GM21717 (cell line): ENCODE measurements at regions not wholly inside any gene's neighbourhood (a gene's known extent, or its start where the extent isn't known, plus 50 kb on each side); places are given as distances from the start of the nearest gene placed in this dataset.

Experiments
- ATAC-seq: cut with Tn5 transposase; IDR thresholded peaks from one replicate; pipeline ENCODE4 v1.9.1; 2021; ENCODE audit warnings: mild to moderate bottlenecking, moderate library complexity; ENCODE audit not compliant: unreplicated experiment

DNA sequence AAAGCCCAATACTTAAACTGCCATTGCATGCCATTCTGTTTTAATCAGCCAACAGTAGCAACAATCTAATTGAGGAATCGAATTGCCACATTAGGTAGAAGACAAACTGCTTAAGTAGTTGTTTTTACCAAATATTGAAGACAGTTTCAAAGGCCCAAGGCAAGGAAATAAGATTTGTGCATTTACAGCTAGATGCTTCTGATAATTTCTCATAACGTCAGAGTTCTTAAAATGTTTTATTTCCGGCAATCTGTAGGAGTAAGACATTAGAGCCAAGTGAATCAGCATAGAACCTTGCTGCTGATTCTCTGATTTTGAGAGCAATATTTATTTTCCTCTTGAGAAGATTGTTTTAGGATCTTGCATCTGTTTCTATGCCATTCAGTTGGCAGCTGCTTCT lies 174.3 kb downstream of the RBM43 start:
- ATAC-seq, result no peak

DNA sequence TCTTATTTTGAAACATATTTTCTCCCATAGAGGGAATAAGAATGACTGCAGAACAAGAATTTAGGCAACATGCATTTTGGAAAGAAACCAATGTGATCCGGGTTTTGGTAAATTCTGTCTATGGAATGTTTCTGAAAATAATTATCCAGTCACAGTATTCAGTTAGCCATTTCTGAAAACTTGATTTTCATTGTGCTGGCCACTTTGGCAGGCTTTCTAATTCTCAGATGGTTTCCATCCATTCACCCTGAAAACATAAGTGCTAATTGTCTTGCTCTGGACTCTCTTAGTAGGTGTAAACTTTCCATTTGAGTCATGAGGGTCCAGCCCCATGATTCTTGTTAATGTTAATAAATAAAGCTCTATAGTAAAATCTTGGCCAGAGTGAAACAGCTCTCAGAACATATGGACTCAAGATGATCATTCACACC lies 176.5 kb downstream of the RBM43 start:
- no peak for ATAC-seq

DNA sequence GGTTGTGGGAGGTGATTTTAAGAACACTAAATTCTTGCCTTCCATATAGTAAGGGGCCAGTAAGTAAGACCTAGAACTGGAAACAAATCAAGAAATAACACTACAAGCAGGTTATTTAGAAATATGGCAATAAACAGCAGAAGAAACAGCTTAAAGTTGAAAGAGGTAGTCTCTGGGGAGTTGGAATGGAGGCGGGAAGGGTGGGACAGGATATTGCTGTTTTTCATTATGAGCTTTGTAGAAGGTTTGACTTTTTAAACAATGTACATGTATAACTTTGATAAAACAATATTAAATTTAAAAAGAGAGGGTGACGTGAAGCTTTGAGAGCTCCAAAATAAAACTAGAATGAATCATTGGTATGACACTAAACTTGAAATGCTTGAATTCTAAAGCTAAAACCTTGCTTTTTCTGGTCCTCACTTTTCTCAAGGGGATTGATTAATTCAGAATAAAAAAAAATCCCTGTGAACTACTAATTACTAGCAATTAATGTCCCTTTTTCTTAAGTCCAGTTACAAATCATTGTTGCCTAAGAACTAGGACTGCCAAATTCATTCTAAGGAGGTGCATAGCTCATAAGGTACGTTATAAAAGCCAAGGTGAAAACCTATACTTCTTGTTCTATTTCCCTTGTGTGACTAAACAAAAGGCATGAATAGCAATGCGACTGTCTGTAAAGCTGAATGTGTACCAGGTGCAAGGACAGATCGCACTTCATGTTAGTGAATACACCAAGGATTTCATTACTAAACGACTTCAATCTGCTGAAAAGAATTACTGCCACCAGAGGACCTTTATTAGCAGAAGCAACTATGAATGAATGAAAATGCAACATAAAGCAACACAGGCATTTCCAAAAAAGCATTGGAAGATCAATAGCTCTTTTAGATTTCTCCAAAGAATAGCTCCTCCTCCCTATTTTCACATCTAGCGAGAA lies 177.5 kb downstream of the RBM43 start:
- no peak for ATAC-seq

DNA sequence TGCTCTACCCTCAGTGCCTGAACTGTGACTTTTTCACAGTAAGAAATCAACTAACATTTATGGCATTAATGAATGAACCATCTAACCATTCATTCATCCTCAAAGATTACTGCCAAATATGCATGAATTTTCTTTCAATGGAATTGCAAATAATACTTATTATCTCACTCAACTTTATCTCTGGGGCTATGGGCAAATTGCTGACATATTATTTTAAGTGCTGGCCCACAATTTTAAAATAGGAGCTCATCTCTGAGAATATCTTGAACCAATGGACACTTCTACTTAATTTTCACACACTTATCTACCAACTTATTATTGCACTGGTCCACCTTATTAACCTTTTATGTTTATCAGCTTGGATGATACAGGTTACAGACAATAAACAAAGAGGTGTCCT lies 182.8 kb downstream of the RBM43 start:
- ATAC-seq, result no peak

DNA sequence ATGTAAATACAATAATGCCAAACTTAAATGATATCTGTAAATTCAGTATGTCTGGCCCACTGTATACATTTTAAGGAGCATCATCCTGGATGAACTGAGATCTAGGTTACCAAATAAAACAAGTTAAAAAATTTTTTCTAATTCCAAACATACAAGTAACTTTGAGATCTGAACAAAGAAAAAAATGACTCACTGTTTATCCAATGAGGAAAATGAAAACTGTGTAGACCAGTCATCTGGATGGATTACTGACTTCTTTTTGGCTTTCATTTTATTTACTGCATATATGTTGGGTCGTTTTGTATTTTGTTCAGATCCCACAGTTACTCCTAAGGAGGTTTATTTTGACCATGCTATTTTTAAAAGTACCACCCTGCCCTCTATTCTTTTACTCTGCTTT lies 189.8 kb downstream of the RBM43 start:
- no peak for ATAC-seq

DNA sequence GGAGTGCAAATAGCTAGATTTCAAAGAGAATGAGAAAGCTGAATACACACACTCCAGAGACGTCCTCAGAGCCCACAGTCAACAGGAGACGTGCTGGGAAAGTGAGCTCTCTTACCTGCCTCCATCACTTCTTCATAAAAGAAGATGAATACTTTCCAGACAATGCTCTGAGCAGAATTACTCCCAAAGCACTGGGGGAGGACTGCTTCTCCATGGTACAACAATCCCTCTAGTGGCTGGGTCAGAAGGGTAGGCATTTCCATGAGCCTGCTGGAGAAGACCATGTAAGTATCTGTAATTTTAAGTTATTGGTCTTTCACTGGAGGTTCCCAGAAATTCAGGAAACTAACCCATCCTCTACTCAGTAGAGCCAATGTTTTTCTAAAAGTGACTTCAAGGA lies 190.3 kb downstream of the RBM43 start:
- ATAC-seq, result no peak

DNA sequence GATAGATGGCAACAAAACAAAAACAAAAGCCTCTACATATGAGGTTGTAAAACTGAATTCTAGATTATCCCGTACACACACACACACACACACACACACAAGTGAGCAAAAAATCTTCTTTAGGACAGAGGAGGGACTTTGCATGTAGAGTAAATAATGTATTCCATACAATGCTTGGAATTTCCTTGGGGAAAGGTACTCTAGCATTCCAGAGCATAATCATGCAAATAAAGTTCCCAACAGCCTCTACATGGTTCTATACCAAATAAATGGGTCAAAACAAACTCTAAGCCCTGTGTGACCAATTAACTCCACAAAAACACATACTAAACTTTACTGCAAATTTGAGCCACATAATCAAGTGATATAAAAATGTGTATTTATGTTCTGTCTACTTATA lies 191.4 kb downstream of the RBM43 start:
- ATAC-seq, result no peak

DNA sequence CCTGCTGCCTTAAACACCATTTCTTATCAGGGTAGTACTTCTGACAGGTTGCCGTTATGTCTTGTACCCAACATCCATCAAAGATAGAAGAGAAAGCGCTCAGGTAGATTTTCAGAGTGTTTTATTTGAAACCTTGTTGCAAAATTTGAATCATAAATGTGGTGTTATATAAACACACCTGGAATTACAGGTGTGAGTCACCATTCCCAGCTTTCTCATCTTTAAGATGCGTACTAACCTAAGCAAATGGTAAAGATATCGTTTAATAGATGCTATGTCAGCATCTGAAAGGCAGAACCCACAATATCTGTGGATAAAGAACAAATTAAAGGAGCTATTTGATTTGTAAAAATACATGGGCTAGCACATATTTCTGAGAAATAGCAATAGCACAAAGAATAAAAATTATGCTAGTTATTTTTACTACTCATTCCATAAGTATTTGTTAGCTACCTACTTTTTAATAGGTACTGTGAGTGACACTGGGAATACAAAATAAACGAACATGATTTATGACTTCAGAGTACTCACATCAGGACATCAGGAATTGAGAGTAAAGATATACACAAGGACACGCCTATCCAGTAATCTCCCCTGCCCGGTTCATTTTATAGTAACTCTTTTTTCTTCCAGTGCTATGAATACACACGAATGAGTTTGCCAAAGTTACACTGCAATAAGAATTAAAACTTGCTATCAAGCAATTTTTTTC lies 193.8 kb downstream of the RBM43 start:
- no peak for ATAC-seq

DNA sequence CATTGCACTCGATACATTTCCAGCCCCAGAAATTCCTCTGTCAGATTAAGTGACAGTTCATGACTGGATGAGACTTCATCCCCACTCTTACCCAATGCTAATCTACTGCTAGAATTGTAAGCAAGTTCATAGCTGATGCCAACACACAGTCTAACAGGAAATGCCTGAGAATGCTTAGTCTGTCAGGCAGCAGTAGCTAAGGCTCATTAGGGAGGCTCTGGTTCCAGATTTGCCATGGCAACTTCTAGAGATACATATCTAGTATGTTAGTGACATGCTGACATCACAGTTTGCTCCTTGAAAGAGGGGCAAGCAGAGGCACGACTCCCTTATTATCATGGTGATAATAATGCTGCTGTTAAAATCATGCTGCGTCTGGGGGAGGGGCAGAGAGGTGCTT lies 198.4 kb downstream of the RBM43 start:
- ATAC-seq, result no peak

DNA sequence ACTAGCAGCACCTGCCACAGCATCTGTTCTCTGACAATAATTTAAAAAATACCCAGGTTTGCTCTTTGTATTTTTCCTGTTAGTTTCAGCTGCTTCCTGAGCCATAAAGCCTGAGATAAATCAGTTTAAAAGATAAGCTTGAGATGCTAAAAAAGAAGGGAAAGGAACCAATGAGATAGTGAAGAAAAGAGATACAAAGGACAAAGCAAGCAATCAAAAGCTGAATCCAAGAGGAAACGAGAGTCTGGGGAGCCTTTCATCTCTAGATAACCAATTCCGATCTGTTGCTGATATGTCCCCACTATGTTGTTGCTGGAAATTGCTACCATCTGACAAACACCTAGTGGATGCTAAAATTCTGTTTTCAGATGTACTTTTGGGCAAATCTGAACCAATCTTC lies 201.4 kb downstream of the RBM43 start:
- ATAC-seq, result no peak

DNA sequence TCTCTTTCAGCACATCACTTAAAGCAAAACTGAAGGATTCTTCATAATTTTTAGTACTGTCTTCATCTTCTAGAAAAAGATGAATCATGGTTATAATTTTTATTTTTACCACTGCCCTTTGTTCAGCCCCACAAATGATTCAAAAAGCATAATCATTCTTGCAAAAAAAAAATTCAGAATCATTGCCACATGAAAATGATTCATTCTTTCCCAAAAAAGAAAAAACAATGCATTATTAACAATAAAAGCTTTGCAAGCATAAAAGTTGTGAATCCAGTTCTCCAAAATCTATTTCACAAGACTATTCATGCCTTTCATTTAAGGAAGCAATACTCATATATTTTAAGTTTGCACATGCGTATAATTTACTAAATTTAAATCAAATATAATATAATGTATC lies 204.8 kb downstream of the RBM43 start:
- no peak for ATAC-seq

DNA sequence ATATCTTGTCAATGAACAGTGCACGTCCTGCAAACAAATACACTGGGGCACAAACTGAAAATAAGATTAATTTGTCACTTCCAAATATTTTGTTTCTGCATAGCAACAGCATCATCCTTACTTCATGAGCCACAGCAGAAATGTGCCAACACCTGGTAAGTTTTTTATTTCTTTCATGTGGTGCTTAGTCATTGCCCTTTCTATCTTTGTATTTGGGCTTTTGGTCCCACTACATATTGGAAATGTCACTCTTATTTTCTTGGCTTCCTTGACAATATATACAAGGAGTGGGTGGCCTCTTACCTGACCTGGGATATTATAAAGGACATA lies 208.0 kb downstream of the RBM43 start:
- ATAC-seq, result no peak

DNA sequence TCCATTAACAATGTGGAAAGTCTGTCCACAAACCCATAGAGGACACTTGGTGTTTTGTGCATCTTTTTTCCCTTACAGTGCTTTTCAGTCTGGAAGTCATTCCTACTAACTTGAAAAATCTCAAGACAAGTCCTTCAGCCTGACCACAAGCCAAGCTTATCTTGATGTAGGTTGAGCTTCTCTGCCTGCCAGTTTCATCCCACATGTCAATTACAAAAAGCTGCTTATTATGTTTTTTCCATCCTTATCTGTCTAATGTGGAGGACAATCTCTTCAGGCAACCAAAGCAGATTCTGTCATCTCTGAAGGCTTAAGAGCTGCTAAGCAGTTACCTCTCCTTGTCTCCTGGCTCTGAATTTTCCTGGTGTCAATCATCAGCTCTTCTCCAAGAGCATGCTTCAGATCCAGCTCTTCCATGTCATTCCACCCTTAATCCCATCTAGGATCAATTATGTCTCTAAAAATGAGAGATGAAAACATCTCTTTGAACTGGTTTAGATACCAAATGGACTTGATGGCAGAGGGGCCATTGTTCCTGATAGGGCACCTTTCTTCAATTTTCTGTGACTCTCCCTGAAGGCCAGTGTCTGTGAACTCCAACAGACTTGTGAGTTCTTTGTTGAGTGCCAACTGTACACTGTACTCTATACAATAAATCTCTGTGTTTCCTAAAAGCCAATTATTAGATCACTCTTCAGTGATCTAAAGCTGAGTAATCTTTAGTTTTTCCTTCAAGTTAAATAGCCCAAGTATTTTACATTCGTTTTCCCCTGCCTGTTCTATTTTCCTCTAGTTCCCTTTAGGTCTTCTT lies 208.6 kb downstream of the RBM43 start:
- ATAC-seq, result no peak

DNA sequence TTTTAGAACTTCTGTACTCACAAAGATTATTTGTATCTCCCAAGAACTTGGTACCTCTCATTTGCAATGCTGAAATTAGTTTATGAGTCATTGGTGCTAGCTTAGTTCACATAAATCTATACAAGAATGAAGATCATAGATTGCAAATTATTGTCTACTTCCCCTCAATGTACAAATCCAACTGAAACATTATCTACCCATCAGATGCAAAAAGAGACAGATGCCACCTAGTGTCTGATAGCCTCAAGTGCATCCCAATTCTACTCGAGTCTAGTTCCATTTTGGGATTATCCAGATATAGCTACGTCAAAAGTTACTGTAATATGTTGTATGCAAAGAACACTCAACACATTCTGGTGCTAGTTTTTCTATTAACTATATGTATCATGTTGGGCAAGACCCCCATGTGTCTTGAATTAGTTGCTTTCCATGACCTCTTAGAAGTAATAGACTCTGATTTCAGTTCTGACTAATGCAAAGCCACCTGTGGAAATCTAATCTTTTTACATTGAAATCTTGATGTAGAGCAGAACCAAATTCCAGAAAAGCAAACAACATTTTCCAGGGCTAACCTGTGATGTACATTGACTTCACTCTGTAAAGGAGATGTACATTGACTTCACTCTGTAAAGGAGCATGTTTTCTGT lies 210.0 kb downstream of the RBM43 start:
- peak; percentile 91 for ATAC-seq

DNA sequence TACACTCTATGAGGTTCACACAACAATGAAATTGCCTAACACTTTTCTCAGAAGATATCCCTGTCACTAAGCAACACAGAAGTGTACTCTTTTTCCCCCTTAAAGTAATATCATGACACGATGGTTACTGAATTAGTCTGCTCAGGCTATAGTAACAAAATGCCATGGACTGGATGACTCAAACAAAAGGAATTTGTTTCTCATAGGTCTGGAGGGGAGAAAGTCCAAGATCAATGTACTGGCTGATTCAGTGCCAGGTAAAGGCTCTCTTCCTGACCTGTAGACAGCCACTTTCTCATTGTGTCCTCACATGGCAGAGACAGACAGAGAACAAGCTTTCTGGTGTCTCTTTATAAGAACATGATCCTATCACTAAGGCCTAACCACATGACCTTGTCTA lies 211.9 kb downstream of the RBM43 start:
- ATAC-seq, result no peak

DNA sequence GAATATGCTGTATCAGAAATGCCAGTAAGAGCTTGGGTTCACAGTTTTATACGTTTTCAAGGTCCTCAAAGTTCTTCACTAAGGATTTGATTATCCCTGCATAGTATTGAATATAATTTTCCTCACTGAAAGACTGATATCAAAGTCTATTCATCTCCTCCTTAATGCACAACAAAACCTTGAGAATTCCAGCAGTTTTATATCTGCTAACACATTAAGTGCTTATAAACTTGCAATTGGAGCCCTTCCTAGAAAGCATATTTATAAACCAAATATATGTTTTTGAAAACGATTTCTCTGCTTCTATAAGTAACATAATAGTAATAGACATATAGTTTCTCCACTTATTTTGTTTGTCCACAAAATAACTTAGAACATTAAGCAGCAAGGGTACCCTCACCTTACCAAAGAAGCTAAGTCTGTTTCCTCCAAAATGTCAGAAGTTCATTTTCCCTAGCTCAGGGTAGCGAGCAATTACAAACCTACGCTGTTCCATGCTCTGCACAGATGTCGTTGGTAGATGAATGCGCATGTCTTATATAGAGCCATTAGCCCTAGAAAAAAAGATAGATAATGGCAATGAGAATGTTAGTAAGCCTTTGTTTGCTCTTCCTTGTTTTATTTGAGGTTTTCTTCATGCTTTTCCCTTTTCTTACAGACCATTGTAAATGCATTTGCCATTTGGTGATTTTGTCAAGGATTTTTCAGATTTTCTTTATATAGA lies 213.2 kb downstream of the RBM43 start:
- ATAC-seq, result no peak

DNA sequence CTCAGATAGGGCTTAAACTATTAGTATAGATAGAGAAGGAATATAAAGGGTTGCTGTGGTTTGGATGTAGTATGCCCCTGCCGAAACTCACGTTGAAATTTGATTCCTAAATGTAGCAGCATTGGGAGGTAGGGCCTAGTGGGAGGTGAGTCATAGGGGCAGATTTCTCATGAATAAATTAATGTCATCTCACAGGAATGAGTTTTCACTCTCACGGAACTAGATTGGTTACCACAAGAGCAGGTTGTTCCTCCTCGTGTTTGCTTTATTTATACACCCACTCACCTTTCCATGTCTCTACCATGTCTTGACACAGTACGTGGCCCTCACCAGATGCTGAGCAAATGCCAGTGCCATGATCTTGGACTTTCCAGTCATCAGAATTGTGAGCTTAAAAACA lies 218.2 kb downstream of the RBM43 start:
- ATAC-seq, result no peak

DNA sequence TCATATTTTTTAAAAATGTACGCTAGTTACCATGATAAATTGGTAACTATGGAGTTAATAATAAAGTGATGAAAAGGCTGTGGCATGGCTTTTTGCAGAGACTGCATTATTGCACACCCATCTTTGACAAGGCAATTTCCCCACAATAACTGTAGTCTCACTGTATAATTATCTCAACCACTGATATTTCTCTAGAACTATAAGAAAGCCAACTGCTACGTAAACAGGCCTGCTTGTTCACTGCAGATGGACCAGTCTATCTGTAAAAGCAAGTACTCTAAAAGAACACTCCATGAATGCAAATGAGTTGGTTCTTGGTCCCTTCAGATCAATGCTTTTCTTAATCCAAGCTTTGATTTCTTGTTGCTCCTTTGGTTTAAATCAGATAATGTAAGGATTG lies 218.7 kb downstream of the RBM43 start:
- ATAC-seq, result no peak

DNA sequence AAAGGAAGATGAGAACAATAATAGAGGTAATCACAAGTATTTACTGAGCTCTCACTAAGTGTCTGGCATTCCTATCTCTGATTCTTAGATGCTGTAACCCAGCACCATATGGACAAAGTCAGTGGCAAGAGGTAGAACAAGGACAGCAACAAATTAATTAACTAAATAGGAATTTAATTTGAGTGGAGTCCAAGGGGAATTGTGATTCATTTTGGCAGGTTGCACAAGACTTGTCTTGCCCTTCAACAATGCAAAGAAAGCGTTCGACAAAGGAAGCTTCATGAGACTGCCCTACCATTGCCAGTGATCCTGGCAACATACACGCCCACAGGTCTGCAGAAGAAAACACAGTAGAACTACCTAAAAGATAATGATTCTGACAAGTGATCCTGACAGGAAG lies 221.6 kb downstream of the RBM43 start:
- no peak for ATAC-seq

DNA sequence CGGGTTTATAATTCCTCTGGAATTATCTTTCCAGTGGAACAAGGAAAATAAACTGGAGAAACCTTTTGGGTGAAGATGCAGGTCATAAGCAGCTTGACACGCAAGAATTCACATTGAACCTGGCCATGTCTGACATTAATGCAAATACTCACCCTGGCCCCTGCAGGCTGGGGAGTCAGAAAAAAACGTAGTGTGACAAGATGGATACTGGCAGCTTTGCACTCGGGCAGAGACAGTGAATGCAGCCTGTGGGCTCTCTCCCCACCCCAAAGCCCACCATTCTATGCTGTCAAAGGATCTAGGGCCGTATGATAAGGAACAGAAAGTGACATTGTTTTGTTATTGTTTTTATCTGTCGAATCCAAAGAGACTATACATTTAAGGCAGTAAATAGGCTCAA lies 223.1 kb downstream of the RBM43 start:
- ATAC-seq, result no peak
